Panc1 (cell line): ENCODE measurements at regions not wholly inside any gene's neighbourhood (a gene's known extent, or its start where the extent isn't known, plus 50 kb on each side); places are given as distances from the start of the nearest gene placed in this dataset.

Source experiments
- ATAC-seq: fragments of 200-7000 bp; cut with Tn5 transposase; 2 replicates; pipeline ENCODE4 v1.9.1; 2020; ENCODE audit warnings: mild to moderate bottlenecking, moderate library complexity
- BruUV-seq: library from RNA; stranded (reverse); fragments of 400-500 nt; replicated peaks from 2 replicates; lab custom pipeline; 2021; lab: Mats Ljungman, UMichigan
- CTCF ChIA-PET: fragments of 300-600 bp; sonication (Branson Sonifier 250); formaldehyde crosslinking; loops from one replicate; lab custom pipeline; 2022; ENCODE audit warnings: antibody characterized with exemption; lab: Charles Lee
- POLR2A ChIA-PET: fragments of 300-600 bp; sonication (Branson Sonifier 250); formaldehyde crosslinking; loops from one replicate; lab custom pipeline; 2022; ENCODE audit warnings: antibody characterized with exemption; lab: Charles Lee
- DNase-seq: peaks from one replicate; pipeline ENCODE4 v3.0.0-alpha.2; 2010; ENCODE audit warnings: low read depth, low spot score
- H3K27ac ChIP-seq: 2 replicates; pipeline ENCODE4 v1.5.1; 2011; ENCODE audit warnings: mild to moderate bottlenecking, low read length, inconsistent platforms
- H3K27me3 ChIP-seq: fragments of 200-500 bp; sonication (Bioruptor generic); 2 replicates; pipeline ENCODE4 v1.6.0; 2014; ENCODE audit warnings: low read length, inconsistent platforms; ENCODE audit not compliant: control insufficient read depth, insufficient read depth
- H3K36me3 ChIP-seq: fragments of 200-500 bp; sonication (Bioruptor generic); 2 replicates; pipeline ENCODE4 v1.5.1; 2014; ENCODE audit warnings: inconsistent platforms, mild to moderate bottlenecking, low read length, moderate library complexity; ENCODE audit not compliant: control insufficient read depth, insufficient read depth
- H3K4me1 ChIP-seq: 2 replicates; pipeline ENCODE4 v1.5.1; 2011; ENCODE audit warnings: inconsistent platforms, mild to moderate bottlenecking, low read length, moderate library complexity; ENCODE audit not compliant: control insufficient read depth, insufficient read depth
- H3K4me3 ChIP-seq, 2 experiments: 2 replicates each; pipeline ENCODE4 v1.5.1; 2011 to 2012; ENCODE audit warnings: low read depth in 2 of 2, low read length in 2 of 2, mild to moderate bottlenecking in 2 of 2, inconsistent platforms in 1 of 2, moderate library complexity in 1 of 2
- H3K9me3 ChIP-seq: fragments of 200-500 bp; sonication (Bioruptor generic); 2 replicates; pipeline ENCODE4 v1.5.1; 2014; ENCODE audit warnings: low read depth, mild to moderate bottlenecking, inconsistent platforms, low read length, moderate library complexity; ENCODE audit not compliant: control insufficient read depth, insufficient read depth
- POLR2AphosphoS5 ChIP-seq: IDR thresholded peaks from 2 replicates; pipeline ENCODE4 v1.6.1; 2012; ENCODE audit warnings: mild to moderate bottlenecking, low read depth, low read length, moderate library complexity
- SIN3A ChIP-seq: IDR thresholded peaks from 2 replicates; pipeline ENCODE4 v1.6.1; 2012; ENCODE audit warnings: low read depth, mild to moderate bottlenecking, low read length, moderate library complexity, borderline replicate concordance; ENCODE audit not compliant: insufficient read depth
- TCF7L2 ChIP-seq: IDR thresholded peaks from 2 replicates; pipeline ENCODE4 v1.6.1; 2011; ENCODE audit warnings: mild to moderate bottlenecking, low read depth, low read length, inconsistent platforms
- in situ Hi-C: cut with HindIII; loops from 2 replicates; pipeline ENCODE4 v1.10.0; 2016; ENCODE audit warnings: low sequenced_read_pairs, low pct_unique_long_range_greater_than_20kb
- intact Hi-C: fragments of 100-400 bp; cut with micrococcal nuclease; formaldehyde crosslinking; loops from one replicate; pipeline ENCODE4 v1.10.0; 2022; ENCODE audit not compliant: unreplicated experiment
- TF ChIP-seq, protein P1 (sequence below), 2 experiments: IDR thresholded peaks; 2 replicates each; pipeline ENCODE4 v1.6.1; 2011 to 2012; ENCODE audit warnings: low read depth in 2 of 2, control low read depth in 1 of 2, low read length in 1 of 2, mild to moderate bottlenecking in 1 of 2, moderate library complexity in 1 of 2; ENCODE audit not compliant: insufficient read depth in 1 of 2
- TF ChIP-seq, protein P2 (sequence below): fragments of 450-650 bp; IDR thresholded peaks from 2 replicates; pipeline ENCODE4 v1.5.1; 2017; ENCODE audit warnings: mild to moderate bottlenecking

DNA sequence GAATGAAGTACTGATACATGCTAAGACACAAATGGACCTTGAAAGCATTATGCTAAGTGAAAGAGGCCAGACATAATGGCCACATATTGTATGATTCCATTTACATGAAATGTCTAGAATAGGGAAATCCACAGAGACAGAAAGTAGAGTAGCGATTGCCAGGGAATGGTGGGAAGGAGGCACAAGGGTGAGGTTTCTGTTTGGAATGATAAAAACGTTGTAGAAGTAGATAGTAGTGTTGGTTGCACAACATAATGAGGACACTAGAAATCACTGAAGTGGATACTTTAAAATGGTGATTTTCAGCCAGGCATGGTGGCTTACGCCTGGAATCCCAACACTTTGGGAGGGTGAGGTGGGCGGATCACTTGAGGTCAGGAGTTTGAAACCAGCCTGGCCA lies 97.6 kb upstream of the VANGL1 start:
- in situ Hi-C loops (no loop called here), intact Hi-C loops (no loop called here)
- Histone ChIP-seq H3K27ac (no peak overlapping the region), H3K36me3 (no peaks in the 10 kb centered on the region), H3K4me3 (no peak overlapping the region), H3K27me3 (no peaks in the 10 kb centered on the region), H3K4me1 (peaks cover 9% of the 10 kb centered on the region; the same call in 1 of the 2 replicates), H3K9me3 (no peaks in the 10 kb centered on the region)
- DNase-seq = no peak
- CTCF ChIA-PET = no interaction called here
- BruUV-seq = no TSS peak
- POLR2A ChIA-PET = no interaction called here
- TF ChIP-seq TCF7L2 = no peak
- TF ChIP-seq, protein P1, sequence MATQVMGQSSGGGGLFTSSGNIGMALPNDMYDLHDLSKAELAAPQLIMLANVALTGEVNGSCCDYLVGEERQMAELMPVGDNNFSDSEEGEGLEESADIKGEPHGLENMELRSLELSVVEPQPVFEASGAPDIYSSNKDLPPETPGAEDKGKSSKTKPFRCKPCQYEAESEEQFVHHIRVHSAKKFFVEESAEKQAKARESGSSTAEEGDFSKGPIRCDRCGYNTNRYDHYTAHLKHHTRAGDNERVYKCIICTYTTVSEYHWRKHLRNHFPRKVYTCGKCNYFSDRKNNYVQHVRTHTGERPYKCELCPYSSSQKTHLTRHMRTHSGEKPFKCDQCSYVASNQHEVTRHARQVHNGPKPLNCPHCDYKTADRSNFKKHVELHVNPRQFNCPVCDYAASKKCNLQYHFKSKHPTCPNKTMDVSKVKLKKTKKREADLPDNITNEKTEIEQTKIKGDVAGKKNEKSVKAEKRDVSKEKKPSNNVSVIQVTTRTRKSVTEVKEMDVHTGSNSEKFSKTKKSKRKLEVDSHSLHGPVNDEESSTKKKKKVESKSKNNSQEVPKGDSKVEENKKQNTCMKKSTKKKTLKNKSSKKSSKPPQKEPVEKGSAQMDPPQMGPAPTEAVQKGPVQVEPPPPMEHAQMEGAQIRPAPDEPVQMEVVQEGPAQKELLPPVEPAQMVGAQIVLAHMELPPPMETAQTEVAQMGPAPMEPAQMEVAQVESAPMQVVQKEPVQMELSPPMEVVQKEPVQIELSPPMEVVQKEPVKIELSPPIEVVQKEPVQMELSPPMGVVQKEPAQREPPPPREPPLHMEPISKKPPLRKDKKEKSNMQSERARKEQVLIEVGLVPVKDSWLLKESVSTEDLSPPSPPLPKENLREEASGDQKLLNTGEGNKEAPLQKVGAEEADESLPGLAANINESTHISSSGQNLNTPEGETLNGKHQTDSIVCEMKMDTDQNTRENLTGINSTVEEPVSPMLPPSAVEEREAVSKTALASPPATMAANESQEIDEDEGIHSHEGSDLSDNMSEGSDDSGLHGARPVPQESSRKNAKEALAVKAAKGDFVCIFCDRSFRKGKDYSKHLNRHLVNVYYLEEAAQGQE (IDR thresholded peaks at IDR 0.05; ENCODE audit: insufficient read depth in 1 of 2, low read depth in 2 of 2, low read length in 1 of 2) = no peak
- TF ChIP-seq POLR2AphosphoS5 = no peak
- TF ChIP-seq, protein P2, sequence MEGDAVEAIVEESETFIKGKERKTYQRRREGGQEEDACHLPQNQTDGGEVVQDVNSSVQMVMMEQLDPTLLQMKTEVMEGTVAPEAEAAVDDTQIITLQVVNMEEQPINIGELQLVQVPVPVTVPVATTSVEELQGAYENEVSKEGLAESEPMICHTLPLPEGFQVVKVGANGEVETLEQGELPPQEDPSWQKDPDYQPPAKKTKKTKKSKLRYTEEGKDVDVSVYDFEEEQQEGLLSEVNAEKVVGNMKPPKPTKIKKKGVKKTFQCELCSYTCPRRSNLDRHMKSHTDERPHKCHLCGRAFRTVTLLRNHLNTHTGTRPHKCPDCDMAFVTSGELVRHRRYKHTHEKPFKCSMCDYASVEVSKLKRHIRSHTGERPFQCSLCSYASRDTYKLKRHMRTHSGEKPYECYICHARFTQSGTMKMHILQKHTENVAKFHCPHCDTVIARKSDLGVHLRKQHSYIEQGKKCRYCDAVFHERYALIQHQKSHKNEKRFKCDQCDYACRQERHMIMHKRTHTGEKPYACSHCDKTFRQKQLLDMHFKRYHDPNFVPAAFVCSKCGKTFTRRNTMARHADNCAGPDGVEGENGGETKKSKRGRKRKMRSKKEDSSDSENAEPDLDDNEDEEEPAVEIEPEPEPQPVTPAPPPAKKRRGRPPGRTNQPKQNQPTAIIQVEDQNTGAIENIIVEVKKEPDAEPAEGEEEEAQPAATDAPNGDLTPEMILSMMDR = no peak
- no peak for TF ChIP-seq SIN3A
- no peak for ATAC-seq

- in situ Hi-C loops (no loop called here), intact Hi-C loops (no loop called here)
- Histone ChIP-seq H3K36me3 (no peaks in the 10 kb centered on the region), H3K4me3 (no peak overlapping the region), H3K4me1 (peaks cover 9% of the 10 kb centered on the region; the same call in 1 of the 2 replicates), H3K9me3 (no peaks in the 10 kb centered on the region), H3K27me3 (no peaks in the 10 kb centered on the region), H3K27ac (no peak overlapping the region)
- no peak for DNase-seq
- BruUV-seq = no TSS peak
- POLR2A ChIA-PET = no interaction called here
- no peak for ATAC-seq
- CTCF ChIA-PET = no interaction called here
- no peak for TF ChIP-seq SIN3A
- TF ChIP-seq TCF7L2 = no peak
- TF ChIP-seq, protein P1 (IDR thresholded peaks at IDR 0.05; ENCODE audit: insufficient read depth in 1 of 2, low read depth in 2 of 2, low read length in 1 of 2) = no peak
Measured at GRCh38 chr1:115543247-115543646, 98.5 kb upstream of the VANGL1 start.
